GM06990 (cell line): ENCODE measurements at regions not wholly inside any gene's neighbourhood (a gene's known extent, or its start where the extent isn't known, plus 50 kb on each side); places are given as distances from the start of the nearest gene placed in this dataset.

Source experiments
- DNase-seq: peaks from one replicate; pipeline ENCODE4 v3.0.0-alpha.2; 2011; ENCODE audit not compliant: insufficient read length; ENCODE audit errors: extremely low read depth
- H3K27me3 ChIP-seq: replicated peaks from 2 replicates; pipeline ENCODE4 v1.6.0; 2011; ENCODE audit warnings: low read length; ENCODE audit not compliant: control insufficient read depth, insufficient read depth
- H3K36me3 ChIP-seq: 2 replicates; pipeline ENCODE4 v1.5.1; 2011; ENCODE audit warnings: low read length; ENCODE audit not compliant: control insufficient read depth, insufficient read depth
- H3K4me3 ChIP-seq: replicated peaks from 2 replicates; pipeline ENCODE4 v1.5.1; 2011; ENCODE audit warnings: low read depth, mild to moderate bottlenecking, control low read depth, low read length
- CTCF ChIP-seq: IDR thresholded peaks from 2 replicates; pipeline ENCODE4 v1.5.1; 2011; ENCODE audit warnings: low read length, control low read depth, mild to moderate bottlenecking, inconsistent platforms; ENCODE audit not compliant: insufficient read depth, poor library complexity, severe bottlenecking

- no peaks in the 10 kb centered on the region for H3K36me3 ChIP-seq
- DNase-seq: no peak
- TF ChIP-seq CTCF: no peak
- peaks cover 2% of the 10 kb centered on the region; the same call in 1 of the 2 replicates for H3K27me3 ChIP-seq
- H3K4me3 ChIP-seq: no peak overlapping the region
These were observed 178.0 kb downstream of the ACTL7B start for GRCh38 chr9:108677776-108678175.

DNA sequence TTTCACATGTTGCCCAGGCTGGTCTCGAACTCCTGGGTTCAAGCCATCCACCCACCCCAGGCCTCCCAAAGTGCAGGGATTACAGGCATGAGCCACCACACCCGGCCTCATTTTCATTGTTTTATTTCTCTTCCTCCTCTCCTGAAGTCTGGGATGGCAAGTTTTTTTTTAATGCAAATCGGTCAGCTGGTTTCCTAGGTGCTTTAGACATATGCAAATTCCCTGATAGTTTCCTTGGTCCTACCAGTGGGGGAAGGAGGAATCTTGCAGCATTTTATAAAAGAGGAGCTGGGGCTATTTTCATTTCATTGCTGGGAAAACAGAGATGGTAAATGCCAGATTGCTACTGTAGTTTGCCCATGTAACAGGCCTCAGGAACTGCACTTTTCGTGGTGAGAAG lies 179.4 kb downstream of the ACTL7B start:
- H3K4me3 ChIP-seq: no peak overlapping the region
- no peak for TF ChIP-seq CTCF
- peaks cover 2% of the 10 kb centered on the region; the same call in 1 of the 2 replicates for H3K27me3 ChIP-seq
- no peaks in the 10 kb centered on the region for H3K36me3 ChIP-seq
- DNase-seq: no peak

DNA sequence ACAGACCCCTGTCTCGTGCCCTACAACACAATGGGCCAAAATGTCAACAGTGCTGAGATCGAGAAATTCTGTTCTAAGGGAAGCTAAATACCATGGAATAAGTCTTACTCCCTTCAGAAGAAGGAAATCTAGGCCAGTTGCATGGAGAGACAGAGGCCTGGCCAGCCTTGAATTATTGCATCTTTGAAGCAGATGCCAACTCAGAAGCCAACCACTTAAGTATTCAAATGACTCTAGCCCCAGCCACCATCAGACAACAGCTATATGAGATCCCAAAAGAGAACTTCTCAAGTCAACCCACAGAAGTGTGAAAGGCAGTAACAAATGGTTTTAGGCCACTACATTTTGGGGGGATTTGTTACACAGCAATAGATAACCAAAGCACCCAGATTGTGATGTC lies 180.1 kb downstream of the ACTL7B start:
- Histone ChIP-seq H3K4me3 (no peak overlapping the region), H3K36me3 (no peaks in the 10 kb centered on the region), H3K27me3 (no peaks in the 10 kb centered on the region; the same call in 1 of the 2 replicates)
- TF ChIP-seq CTCF: no peak
- DNase-seq: no peak

DNA sequence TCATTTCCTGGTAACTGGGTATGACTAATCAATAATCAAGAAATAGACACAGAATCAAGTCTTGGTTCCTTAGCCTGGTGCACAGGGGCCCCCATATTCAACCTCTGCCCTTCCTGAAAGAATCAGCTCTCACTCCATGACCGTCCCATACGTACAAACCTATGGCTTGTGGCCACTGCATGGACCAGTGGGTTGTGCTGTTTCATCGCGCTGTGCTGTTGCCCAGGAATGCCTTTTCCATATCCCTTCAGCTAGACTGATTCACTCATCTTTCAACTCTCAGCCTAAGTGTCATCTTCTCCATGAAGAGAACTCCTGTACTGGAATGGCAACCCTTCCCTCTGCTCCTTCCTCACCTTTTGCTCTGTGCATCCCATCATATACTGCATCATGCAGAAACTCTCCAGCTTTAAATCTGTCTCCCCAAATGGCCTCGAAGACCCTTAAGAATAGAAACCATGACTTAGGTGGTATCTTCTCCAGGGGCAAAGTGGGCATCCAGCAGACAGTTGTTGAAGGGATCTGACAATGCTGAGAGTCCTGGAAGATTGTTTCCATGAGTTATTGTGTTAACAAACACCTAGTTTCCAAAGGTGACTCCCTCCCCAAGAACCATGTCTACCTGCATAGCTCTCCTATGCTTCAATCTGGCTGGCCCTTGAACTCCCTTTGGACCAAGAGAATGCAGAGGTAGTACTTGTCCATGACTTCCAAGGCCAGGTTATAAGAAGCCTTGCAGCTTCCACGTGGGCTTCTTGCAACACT lies 180.8 kb downstream of the ACTL7B start:
- no peak for TF ChIP-seq CTCF
- Histone ChIP-seq H3K27me3 (no peaks in the 10 kb centered on the region), H3K4me3 (no peak overlapping the region), H3K36me3 (no peaks in the 10 kb centered on the region)
- DNase-seq: no peak

- no peak for TF ChIP-seq CTCF
- Histone ChIP-seq H3K36me3 (no peaks in the 10 kb centered on the region), H3K4me3 (no peak overlapping the region), H3K27me3 (no peaks in the 10 kb centered on the region)
- DNase-seq: no peak
These were observed 182.4 kb downstream of the ACTL7B start for GRCh38 chr9:108673386-108673785.
